HL-60 (cell line): ENCODE measurements at regions not wholly inside any gene's neighbourhood (a gene's known extent, or its start where the extent isn't known, plus 50 kb on each side); places are given as distances from the start of the nearest gene placed in this dataset.

ENCODE experiments used
- GABPA ChIP-seq: IDR thresholded peaks from 2 replicates; pipeline ENCODE4 v1.6.1; 2012; ENCODE audit warnings: low read depth
- POLR2AphosphoS5 ChIP-seq: IDR thresholded peaks from 2 replicates; pipeline ENCODE4 v1.6.1; 2012; ENCODE audit warnings: low read depth
- SPI1 ChIP-seq: IDR thresholded peaks from 2 replicates; pipeline ENCODE4 v1.6.1; 2012; ENCODE audit warnings: low read depth, mild to moderate bottlenecking, borderline replicate concordance
- TF ChIP-seq, protein P1 (sequence below): IDR thresholded peaks from 2 replicates; pipeline ENCODE4 v1.6.1; 2012; ENCODE audit warnings: low read depth; ENCODE audit not compliant: insufficient replicate concordance
- TF ChIP-seq, protein P2 (sequence below): IDR thresholded peaks from one replicate; pipeline ENCODE4 v1.5.1; 2011; ENCODE audit warnings: low read length, control low read depth, inconsistent platforms; ENCODE audit not compliant: insufficient read depth

DNA sequence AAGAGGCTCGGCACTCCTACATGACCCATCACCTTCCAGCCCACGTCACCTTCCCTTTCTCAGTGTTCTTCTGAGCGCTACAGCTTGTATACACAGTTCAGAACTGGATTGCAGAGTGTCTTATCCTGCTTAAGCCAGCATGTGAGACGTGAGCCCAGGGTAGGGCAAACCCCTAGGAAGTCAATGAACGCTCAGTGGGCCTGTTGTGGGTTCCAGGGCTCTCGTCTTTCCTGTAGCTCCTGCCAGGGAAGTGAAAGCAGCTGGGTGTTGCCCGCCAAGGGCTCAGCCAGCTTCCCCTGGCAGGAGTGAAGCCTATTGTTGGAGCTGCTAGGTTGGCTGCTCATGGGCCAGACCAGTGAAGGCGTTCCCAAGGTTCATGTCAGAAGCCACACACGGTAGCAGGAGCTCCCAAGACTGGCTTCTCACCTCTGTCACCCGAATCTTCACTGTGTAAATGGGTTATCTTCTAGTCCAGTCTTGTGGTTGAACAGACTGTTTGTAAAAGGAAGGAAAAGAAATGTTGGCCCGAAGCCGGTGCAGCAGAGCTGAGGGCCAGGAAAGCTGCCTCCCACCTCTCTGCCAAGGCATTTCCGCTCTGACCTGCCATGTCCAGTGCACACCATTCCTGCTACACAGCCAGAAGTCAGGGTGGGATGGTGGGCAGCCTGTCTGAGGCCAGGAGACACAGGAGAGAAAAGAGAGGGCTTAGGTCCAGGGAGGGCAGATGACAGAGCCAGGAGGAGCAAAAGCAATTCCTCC, 69.6 kb upstream of the RMDN2 start:
- TF ChIP-seq, protein P1, sequence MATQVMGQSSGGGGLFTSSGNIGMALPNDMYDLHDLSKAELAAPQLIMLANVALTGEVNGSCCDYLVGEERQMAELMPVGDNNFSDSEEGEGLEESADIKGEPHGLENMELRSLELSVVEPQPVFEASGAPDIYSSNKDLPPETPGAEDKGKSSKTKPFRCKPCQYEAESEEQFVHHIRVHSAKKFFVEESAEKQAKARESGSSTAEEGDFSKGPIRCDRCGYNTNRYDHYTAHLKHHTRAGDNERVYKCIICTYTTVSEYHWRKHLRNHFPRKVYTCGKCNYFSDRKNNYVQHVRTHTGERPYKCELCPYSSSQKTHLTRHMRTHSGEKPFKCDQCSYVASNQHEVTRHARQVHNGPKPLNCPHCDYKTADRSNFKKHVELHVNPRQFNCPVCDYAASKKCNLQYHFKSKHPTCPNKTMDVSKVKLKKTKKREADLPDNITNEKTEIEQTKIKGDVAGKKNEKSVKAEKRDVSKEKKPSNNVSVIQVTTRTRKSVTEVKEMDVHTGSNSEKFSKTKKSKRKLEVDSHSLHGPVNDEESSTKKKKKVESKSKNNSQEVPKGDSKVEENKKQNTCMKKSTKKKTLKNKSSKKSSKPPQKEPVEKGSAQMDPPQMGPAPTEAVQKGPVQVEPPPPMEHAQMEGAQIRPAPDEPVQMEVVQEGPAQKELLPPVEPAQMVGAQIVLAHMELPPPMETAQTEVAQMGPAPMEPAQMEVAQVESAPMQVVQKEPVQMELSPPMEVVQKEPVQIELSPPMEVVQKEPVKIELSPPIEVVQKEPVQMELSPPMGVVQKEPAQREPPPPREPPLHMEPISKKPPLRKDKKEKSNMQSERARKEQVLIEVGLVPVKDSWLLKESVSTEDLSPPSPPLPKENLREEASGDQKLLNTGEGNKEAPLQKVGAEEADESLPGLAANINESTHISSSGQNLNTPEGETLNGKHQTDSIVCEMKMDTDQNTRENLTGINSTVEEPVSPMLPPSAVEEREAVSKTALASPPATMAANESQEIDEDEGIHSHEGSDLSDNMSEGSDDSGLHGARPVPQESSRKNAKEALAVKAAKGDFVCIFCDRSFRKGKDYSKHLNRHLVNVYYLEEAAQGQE = no peak
- TF ChIP-seq, protein P2, sequence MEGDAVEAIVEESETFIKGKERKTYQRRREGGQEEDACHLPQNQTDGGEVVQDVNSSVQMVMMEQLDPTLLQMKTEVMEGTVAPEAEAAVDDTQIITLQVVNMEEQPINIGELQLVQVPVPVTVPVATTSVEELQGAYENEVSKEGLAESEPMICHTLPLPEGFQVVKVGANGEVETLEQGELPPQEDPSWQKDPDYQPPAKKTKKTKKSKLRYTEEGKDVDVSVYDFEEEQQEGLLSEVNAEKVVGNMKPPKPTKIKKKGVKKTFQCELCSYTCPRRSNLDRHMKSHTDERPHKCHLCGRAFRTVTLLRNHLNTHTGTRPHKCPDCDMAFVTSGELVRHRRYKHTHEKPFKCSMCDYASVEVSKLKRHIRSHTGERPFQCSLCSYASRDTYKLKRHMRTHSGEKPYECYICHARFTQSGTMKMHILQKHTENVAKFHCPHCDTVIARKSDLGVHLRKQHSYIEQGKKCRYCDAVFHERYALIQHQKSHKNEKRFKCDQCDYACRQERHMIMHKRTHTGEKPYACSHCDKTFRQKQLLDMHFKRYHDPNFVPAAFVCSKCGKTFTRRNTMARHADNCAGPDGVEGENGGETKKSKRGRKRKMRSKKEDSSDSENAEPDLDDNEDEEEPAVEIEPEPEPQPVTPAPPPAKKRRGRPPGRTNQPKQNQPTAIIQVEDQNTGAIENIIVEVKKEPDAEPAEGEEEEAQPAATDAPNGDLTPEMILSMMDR = no peak
- no peak for TF ChIP-seq GABPA
- no peak for TF ChIP-seq POLR2AphosphoS5
- TF ChIP-seq SPI1 = no peak
